HG02970 (cell line): ENCODE measurements at regions not wholly inside any gene's neighbourhood (a gene's known extent, or its start where the extent isn't known, plus 50 kb on each side); places are given as distances from the start of the nearest gene placed in this dataset.

Source experiments
- ATAC-seq: cut with Tn5 transposase; IDR thresholded peaks from one replicate; pipeline ENCODE4 v1.9.1; 2021; ENCODE audit warnings: mild to moderate bottlenecking, moderate library complexity, moderate number of reproducible peaks; ENCODE audit not compliant: unreplicated experiment, low FRiP score

- no peak for ATAC-seq
Observed at GRCh38 chr11:109993786-109994185, 99.4 kb upstream of the ZC3H12C start.

GRCh38 chr11:109994907-109995306, 98.3 kb upstream of the ZC3H12C start:
- no peak for ATAC-seq

GRCh38 chr11:109996060-109996459, 97.1 kb upstream of the ZC3H12C start:
- ATAC-seq: no peak

- no peak for ATAC-seq
Observed at GRCh38 chr11:109998921-109999320, 94.3 kb upstream of the ZC3H12C start.

GRCh38 chr11:110000031-110000502, 93.1 kb upstream of the ZC3H12C start:
- ATAC-seq: peak; percentile 93

- no peak for ATAC-seq
Observed at GRCh38 chr11:110000850-110001249, 92.3 kb upstream of the ZC3H12C start.

- no peak for ATAC-seq
Observed at GRCh38 chr11:110003426-110003825, 89.8 kb upstream of the ZC3H12C start.

- ATAC-seq: no peak
Observed at GRCh38 chr11:110011595-110011994, 81.6 kb upstream of the ZC3H12C start.

GRCh38 chr11:110015695-110016094, 77.5 kb upstream of the ZC3H12C start:
- no peak for ATAC-seq

- no peak for ATAC-seq
Observed at GRCh38 chr11:110019675-110020074, 73.5 kb upstream of the ZC3H12C start.

GRCh38 chr11:110022548-110022947, 70.6 kb upstream of the ZC3H12C start:
- ATAC-seq: no peak

- ATAC-seq: no peak
Observed at GRCh38 chr11:110023711-110024110, 69.5 kb upstream of the ZC3H12C start.

GRCh38 chr11:110026858-110027626, 66.2 kb upstream of the ZC3H12C start:
- ATAC-seq: peak; percentile 90

- ATAC-seq: peak; percentile 35
Observed at GRCh38 chr11:110027627-110028371, 65.4 kb upstream of the ZC3H12C start.

- no peak for ATAC-seq
Observed at GRCh38 chr11:110028921-110029320, 64.3 kb upstream of the ZC3H12C start.

GRCh38 chr11:110029714-110030113, 63.5 kb upstream of the ZC3H12C start:
- no peak for ATAC-seq

GRCh38 chr11:110031171-110031570, 62.0 kb upstream of the ZC3H12C start:
- ATAC-seq: no peak

GRCh38 chr11:110032259-110032658, 60.9 kb upstream of the ZC3H12C start:
- no peak for ATAC-seq

GRCh38 chr11:110032957-110033570, 60.1 kb upstream of the ZC3H12C start:
- ATAC-seq: no peak

GRCh38 chr11:110034806-110035205, 58.4 kb upstream of the ZC3H12C start:
- no peak for ATAC-seq

GRCh38 chr11:110035357-110035756, 57.8 kb upstream of the ZC3H12C start:
- ATAC-seq: no peak
